GM12878 (cell line): ENCODE measurements at regions not wholly inside any gene's neighbourhood (a gene's known extent, or its start where the extent isn't known, plus 50 kb on each side); places are given as distances from the start of the nearest gene placed in this dataset.

Experiments
- CBX5 ChIP-seq: sonication (generic); IDR thresholded peaks from 2 replicates; pipeline ENCODE4 v1.6.1; 2016; ENCODE audit warnings: low read depth, moderate library complexity, mild to moderate bottlenecking, inconsistent platforms
- CREB1 ChIP-seq: IDR thresholded peaks from 2 replicates; pipeline ENCODE4 v1.6.1; 2012; ENCODE audit warnings: low read depth, mild to moderate bottlenecking, inconsistent platforms
- DPF2 ChIP-seq: fragments of 450-650 bp; IDR thresholded peaks from 2 replicates; pipeline ENCODE4 v1.6.1; 2017; ENCODE audit warnings: mild to moderate bottlenecking
- EZH2 ChIP-seq: IDR thresholded peaks from 2 replicates; pipeline ENCODE4 v1.6.1; 2012; ENCODE audit warnings: low read depth, mild to moderate bottlenecking, control low read depth, inconsistent platforms, low read length, borderline replicate concordance; ENCODE audit not compliant: control insufficient read depth
- HCFC1 ChIP-seq: fragments of 150-350 bp; IDR thresholded peaks from 2 replicates; pipeline ENCODE4 v1.6.1; 2014; ENCODE audit warnings: low read length
- POLR2AphosphoS5 ChIP-seq: IDR thresholded peaks from 2 replicates; pipeline ENCODE4 v1.6.1; 2011; ENCODE audit warnings: mild to moderate bottlenecking, low read length, inconsistent platforms
- ZNF217 ChIP-seq: fragments of 450-650 bp; IDR thresholded peaks from 2 replicates; pipeline ENCODE4 v1.6.1; 2017; ENCODE audit warnings: antibody characterized with exemption, mild to moderate bottlenecking
- TF ChIP-seq, protein P1 (sequence below), 3 experiments: IDR thresholded peaks in 2 of 3; conservative IDR thresholded peaks in 1 of 3; 2 replicates each; pipeline ENCODE4 v1.5.1; 2011; ENCODE audit warnings: low read depth in 3 of 3, low read length in 3 of 3, mild to moderate bottlenecking in 3 of 3, control low read depth in 2 of 3, moderate library complexity in 2 of 3, inconsistent platforms in 1 of 3, mixed read lengths in 1 of 3; ENCODE audit not compliant: control insufficient read depth in 2 of 3, insufficient read depth in 1 of 3; ENCODE audit errors: extremely low read depth in 1 of 3

DNA sequence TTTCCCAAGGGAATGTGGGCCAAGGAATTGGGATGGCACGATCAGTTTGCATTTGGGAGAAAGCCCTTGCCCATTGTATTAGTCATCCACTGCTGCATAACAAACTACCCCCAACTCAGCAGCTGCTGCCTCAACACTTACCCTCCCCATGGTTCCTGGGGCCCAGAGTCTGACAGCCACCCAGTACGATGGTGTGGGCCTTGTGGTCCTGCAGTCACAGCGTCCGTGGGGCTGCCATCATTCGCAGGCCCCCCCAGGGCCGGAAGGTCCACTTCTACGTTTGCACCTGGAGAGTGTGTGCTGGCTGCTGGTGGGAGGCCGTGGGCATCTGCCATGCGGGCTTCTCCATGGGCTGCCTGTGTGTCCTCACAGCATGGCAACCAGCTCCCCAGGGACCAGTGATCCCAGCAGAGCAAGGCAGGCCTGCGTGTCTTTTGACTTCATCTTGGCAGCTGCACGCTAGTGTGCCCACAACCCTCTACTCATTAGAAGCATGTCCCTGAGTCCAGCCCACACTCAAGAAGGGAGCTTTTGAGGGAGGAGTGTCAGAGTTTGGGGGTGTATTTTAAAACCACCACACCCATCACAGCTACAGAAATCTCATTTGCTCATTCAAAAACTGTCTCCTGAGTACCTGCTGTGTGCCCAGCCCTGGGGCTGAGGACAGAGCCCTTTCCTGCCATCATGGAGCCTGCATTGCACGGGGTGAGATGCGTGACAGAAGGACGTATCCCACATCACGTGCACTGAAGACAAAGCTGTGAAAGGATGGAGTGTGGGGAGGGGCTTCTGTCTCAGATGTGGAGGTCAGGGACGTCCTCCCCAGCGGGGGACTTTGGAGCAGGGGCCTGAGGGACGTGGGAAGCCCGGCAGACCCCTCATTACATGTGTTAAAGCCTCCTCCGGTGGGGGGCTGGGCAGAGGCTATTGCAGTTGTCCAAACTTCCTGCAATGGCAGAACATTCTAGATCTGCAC lies 185.0 kb upstream of the ZNF469 start:
- no peak for TF ChIP-seq CREB1
- TF ChIP-seq CBX5 = no peak
- no peak for TF ChIP-seq DPF2
- TF ChIP-seq, protein P1, sequence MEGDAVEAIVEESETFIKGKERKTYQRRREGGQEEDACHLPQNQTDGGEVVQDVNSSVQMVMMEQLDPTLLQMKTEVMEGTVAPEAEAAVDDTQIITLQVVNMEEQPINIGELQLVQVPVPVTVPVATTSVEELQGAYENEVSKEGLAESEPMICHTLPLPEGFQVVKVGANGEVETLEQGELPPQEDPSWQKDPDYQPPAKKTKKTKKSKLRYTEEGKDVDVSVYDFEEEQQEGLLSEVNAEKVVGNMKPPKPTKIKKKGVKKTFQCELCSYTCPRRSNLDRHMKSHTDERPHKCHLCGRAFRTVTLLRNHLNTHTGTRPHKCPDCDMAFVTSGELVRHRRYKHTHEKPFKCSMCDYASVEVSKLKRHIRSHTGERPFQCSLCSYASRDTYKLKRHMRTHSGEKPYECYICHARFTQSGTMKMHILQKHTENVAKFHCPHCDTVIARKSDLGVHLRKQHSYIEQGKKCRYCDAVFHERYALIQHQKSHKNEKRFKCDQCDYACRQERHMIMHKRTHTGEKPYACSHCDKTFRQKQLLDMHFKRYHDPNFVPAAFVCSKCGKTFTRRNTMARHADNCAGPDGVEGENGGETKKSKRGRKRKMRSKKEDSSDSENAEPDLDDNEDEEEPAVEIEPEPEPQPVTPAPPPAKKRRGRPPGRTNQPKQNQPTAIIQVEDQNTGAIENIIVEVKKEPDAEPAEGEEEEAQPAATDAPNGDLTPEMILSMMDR (IDR thresholded peaks at IDR 0.05 in 2 of 3, conservative IDR thresholded peaks at IDR 0.05 in 1 of 3; ENCODE audit: control insufficient read depth in 2 of 3, extremely low read depth in 1 of 3, insufficient read depth in 1 of 3, low read depth in 3 of 3, low read length in 3 of 3) = no peak
- TF ChIP-seq HCFC1 = no peak
- TF ChIP-seq POLR2AphosphoS5 = no peak
- TF ChIP-seq ZNF217 = no peak
- TF ChIP-seq EZH2 = no peak
